HepG2 (cell line): ENCODE measurements at regions not wholly inside any gene's neighbourhood (a gene's known extent, or its start where the extent isn't known, plus 50 kb on each side); places are given as distances from the start of the nearest gene placed in this dataset.

Source experiments
- ARNTL ChIP-seq: sonication (generic); formaldehyde crosslinking; IDR thresholded peaks from 2 replicates; pipeline ENCODE4 v1.4.0; 2020; ENCODE audit warnings: mild to moderate bottlenecking, missing genetic modification reagents
- CCDC6 ChIP-seq: sonication (generic); formaldehyde crosslinking; IDR thresholded peaks from 2 replicates; pipeline ENCODE4 v1.8.1; 2022; ENCODE audit warnings: mild to moderate bottlenecking, missing genetic modification reagents, moderate library complexity
- EP300 ChIP-seq, 3 experiments: sonication (generic) in 1 of 3; formaldehyde crosslinking in 1 of 3; IDR thresholded peaks; 2 replicates each; pipeline versions ENCODE4 v1.5.1 to v1.6.1; 2011 to 2020; ENCODE audit warnings: low read depth in 2 of 3, low read length in 2 of 3, borderline replicate concordance in 1 of 3, improper control_type of control experiment in 1 of 3, mild to moderate bottlenecking in 1 of 3, missing genetic modification reagents in 1 of 3, moderate library complexity in 1 of 3
- HNRNPL ChIP-seq: fragments of 200-400 bp; formaldehyde crosslinking; IDR thresholded peaks from 2 replicates; pipeline ENCODE4 v1.6.1; 2017; ENCODE audit warnings: mild to moderate bottlenecking, low read depth, low read length
- NRL ChIP-seq: sonication (generic); formaldehyde crosslinking; IDR thresholded peaks from 2 replicates; pipeline ENCODE4 v1.5.0; 2020; ENCODE audit warnings: missing genetic modification reagents, mild to moderate bottlenecking, moderate library complexity, borderline replicate concordance
- PHF8 ChIP-seq: sonication (generic); formaldehyde crosslinking; IDR thresholded peaks from 2 replicates; pipeline ENCODE4 v1.5.0; 2020; ENCODE audit warnings: missing genetic modification reagents
- ZMAT5 ChIP-seq: sonication (generic); formaldehyde crosslinking; IDR thresholded peaks from 2 replicates; pipeline ENCODE4 v1.5.0; 2020; ENCODE audit warnings: mild to moderate bottlenecking, low read depth, missing genetic modification reagents, borderline replicate concordance
- ZNF343 ChIP-seq: sonication (generic); formaldehyde crosslinking; IDR thresholded peaks from 2 replicates; pipeline ENCODE4 v1.4.0; 2020; ENCODE audit warnings: mild to moderate bottlenecking, missing genetic modification reagents
- ZNF616 ChIP-seq: sonication (generic); formaldehyde crosslinking; IDR thresholded peaks from 2 replicates; pipeline ENCODE4 v1.5.0; 2020; ENCODE audit warnings: low read depth, mild to moderate bottlenecking, missing genetic modification reagents
- ZNF687 ChIP-seq: sonication (generic); formaldehyde crosslinking; IDR thresholded peaks from 2 replicates; pipeline ENCODE4 v1.5.1; 2020; ENCODE audit warnings: mild to moderate bottlenecking, missing genetic modification reagents, moderate library complexity
- ZSCAN31 ChIP-seq: sonication (generic); formaldehyde crosslinking; IDR thresholded peaks from 2 replicates; pipeline ENCODE4 v1.5.0; 2020; ENCODE audit warnings: low read depth, mild to moderate bottlenecking, missing genetic modification reagents
- ZUFSP ChIP-seq: sonication (generic); formaldehyde crosslinking; IDR thresholded peaks from 2 replicates; pipeline ENCODE4 v1.9.0; 2021; ENCODE audit warnings: missing genetic modification reagents, mild to moderate bottlenecking, borderline replicate concordance
- TF ChIP-seq, protein P1 (sequence below): sonication (generic); formaldehyde crosslinking; IDR thresholded peaks from 2 replicates; pipeline ENCODE4 v1.4.0; 2020; ENCODE audit warnings: missing genetic modification reagents, borderline replicate concordance

DNA sequence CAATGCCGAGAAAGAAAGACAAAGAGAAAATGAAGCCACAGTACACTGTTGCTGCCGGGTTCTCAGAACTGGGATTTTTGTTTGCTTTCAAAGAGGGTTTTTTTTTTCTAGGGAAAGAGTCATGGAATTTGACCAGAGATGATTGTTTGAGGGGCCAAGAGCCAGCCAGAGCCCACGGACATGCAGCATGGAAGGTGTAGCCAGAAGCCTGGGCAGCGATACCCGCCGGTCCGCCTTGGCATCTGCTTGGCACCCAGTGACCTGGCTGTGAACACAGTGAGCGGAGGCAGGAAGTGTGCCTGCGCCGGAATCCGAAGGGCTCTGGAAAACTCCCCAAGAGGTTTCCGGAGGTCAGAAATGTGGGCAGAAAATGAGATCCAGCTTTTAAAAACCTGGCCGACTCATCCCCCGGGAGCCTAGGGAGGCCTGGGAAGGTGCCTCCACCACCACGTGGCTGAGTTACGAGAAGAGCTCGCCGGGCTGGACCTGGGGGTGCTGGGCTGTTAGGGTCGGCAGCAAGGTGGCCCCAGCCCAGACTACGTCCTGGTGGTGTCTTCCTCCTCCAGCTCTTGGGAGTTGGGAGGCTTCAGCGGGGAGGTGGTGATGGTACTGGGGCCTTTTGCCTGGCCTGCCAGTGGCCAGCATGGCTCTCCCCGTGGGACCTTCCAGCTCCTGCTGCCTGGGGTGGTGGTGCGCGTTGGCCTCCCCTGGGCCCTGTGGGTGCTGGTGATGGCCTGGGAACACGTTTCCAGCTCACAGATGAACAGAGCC is 61.6 kb upstream of the PPARA start (continued):
- TF ChIP-seq ARNTL (CRISPR knock-in tag) (no peak), ZSCAN31 (no peak), ZNF616 (no peak), HNRNPL (0 out of 2 replicates have a peak, but pooled peaks have one; percentile 54), CCDC6 (CRISPR knock-in tag) (no peak), NRL (CRISPR knock-in tag) (peak; percentile 52; the same call in 1 of the 2 replicates), ZNF343 (CRISPR knock-in tag) (no peak), ZNF687 (CRISPR knock-in tag) (peak; percentile 33), EP300 (IDR thresholded peaks at IDR 0.05; ENCODE audit: low read depth in 2 of 2, low read length in 2 of 2) (no peak), EP300 (CRISPR knock-in tag; IDR thresholded peaks at IDR 0.05; ENCODE audit: borderline replicate concordance) (no peak), PHF8 (CRISPR knock-in tag) (peak; percentile 6; the same call in 1 of the 2 replicates), ZUFSP (CRISPR knock-in tag) (no peak), ZMAT5 (CRISPR knock-in tag) (no peak)
- TF ChIP-seq, protein P1, sequence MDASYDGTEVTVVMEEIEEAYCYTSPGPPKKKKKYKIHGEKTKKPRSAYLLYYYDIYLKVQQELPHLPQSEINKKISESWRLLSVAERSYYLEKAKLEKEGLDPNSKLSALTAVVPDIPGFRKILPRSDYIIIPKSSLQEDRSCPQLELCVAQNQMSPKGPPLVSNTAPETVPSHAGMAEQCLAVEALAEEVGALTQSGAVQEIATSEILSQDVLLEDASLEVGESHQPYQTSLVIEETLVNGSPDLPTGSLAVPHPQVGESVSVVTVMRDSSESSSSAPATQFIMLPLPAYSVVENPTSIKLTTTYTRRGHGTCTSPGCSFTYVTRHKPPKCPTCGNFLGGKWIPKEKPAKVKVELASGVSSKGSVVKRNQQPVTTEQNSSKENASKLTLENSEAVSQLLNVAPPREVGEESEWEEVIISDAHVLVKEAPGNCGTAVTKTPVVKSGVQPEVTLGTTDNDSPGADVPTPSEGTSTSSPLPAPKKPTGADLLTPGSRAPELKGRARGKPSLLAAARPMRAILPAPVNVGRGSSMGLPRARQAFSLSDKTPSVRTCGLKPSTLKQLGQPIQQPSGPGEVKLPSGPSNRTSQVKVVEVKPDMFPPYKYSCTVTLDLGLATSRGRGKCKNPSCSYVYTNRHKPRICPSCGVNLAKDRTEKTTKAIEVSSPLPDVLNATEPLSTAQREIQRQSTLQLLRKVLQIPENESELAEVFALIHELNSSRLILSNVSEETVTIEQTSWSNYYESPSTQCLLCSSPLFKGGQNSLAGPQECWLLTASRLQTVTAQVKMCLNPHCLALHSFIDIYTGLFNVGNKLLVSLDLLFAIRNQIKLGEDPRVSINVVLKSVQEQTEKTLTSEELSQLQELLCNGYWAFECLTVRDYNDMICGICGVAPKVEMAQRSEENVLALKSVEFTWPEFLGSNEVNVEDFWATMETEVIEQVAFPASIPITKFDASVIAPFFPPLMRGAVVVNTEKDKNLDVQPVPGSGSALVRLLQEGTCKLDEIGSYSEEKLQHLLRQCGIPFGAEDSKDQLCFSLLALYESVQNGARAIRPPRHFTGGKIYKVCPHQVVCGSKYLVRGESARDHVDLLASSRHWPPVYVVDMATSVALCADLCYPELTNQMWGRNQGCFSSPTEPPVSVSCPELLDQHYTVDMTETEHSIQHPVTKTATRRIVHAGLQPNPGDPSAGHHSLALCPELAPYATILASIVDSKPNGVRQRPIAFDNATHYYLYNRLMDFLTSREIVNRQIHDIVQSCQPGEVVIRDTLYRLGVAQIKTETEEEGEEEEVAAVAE (CRISPR knock-in tag), result no peak
- TF ChIP-seq, all 625 proteins: peak for 9
